ENCODE measurements at regions not wholly inside any gene's neighbourhood (a gene's known extent, or its start where the extent isn't known, plus 50 kb on each side); places are given as distances from the start of the nearest gene placed in this dataset.

- no peak for TF ChIP-seq CTCF (IDR thresholded peaks at IDR 0.05)
- no peak for TF ChIP-seq POLR2A (IDR thresholded peaks at IDR 0.05)
- TF ChIP-seq POLR2AphosphoS5 (IDR thresholded peaks at IDR 0.05; ENCODE audit: insufficient read depth in 1 of 2, low read depth in 1 of 2) = no peak
These were observed 91.4 kb downstream of the CD83 start for GRCh38 chr6:14209000-14209399.
